VCaP (cell line): ENCODE measurements at regions not wholly inside any gene's neighbourhood (a gene's known extent, or its start where the extent isn't known, plus 50 kb on each side); places are given as distances from the start of the nearest gene placed in this dataset.

ENCODE experiments used
- H3K27ac ChIP-seq: fragments of 450-650 bp; 2 replicates; pipeline ENCODE4 v1.5.1; 2017
- TF ChIP-seq, protein P1 (sequence below): fragments of 450-650 bp; conservative IDR thresholded peaks from 2 replicates; pipeline ENCODE4 v1.5.1; 2017; ENCODE audit warnings: mild to moderate bottlenecking, moderate library complexity

DNA sequence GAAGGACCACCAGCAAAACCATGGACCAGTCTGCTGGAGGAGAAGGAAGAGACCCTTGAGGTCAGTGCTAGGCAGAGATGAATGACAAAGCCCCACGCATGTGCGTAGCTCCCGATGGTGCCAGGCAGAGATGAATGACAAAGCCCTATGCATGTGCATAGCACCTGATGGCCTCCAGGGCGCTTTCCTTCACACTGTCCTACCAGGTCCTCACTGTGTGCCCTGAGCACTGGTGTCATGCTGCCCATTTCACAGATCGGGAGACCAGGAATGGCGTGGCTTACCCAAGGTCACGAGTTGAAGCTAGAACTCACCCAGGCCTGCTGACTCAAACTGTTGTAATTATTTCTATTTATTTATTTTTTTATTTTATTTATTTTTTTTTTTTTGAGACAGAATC is 149.6 kb downstream of the KATNIP start:
- no peak overlapping the region for H3K27ac ChIP-seq
- TF ChIP-seq, protein P1, sequence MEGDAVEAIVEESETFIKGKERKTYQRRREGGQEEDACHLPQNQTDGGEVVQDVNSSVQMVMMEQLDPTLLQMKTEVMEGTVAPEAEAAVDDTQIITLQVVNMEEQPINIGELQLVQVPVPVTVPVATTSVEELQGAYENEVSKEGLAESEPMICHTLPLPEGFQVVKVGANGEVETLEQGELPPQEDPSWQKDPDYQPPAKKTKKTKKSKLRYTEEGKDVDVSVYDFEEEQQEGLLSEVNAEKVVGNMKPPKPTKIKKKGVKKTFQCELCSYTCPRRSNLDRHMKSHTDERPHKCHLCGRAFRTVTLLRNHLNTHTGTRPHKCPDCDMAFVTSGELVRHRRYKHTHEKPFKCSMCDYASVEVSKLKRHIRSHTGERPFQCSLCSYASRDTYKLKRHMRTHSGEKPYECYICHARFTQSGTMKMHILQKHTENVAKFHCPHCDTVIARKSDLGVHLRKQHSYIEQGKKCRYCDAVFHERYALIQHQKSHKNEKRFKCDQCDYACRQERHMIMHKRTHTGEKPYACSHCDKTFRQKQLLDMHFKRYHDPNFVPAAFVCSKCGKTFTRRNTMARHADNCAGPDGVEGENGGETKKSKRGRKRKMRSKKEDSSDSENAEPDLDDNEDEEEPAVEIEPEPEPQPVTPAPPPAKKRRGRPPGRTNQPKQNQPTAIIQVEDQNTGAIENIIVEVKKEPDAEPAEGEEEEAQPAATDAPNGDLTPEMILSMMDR: no peak

DNA sequence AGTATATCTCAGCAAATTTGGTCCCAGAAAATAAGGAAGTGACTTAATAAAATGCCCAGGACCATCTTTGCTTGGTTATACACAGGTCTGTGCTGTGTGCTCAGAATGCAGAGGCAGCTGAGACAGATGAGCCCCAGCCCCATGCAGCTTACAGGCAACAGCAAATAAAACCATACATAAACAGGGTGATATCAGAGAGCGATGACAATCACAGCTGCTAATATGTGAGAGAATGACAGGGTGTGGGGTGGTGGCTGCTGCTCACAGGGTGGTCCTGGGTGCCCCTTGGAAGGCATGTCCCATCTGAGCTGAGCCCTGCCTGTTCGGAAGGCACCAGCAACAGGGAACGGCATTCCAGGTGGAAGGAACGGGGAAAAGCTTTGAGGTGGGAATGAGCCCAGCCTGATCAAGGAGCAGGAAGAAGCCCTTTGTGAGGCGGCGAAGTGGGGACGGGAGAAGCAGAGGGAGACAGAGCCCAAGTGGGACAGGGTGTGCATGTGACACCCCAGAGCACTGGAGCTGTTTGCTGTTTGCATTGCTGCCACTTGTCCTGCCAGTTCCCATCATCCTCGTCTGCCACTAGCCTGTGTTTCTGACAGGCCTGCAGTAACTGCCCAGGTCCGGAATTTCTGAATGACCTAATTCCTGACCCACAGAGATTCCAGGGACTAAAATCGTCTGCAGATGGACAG is 150.5 kb downstream of the KATNIP start:
- H3K27ac ChIP-seq: no peak overlapping the region
- TF ChIP-seq, protein P1: no peak

DNA sequence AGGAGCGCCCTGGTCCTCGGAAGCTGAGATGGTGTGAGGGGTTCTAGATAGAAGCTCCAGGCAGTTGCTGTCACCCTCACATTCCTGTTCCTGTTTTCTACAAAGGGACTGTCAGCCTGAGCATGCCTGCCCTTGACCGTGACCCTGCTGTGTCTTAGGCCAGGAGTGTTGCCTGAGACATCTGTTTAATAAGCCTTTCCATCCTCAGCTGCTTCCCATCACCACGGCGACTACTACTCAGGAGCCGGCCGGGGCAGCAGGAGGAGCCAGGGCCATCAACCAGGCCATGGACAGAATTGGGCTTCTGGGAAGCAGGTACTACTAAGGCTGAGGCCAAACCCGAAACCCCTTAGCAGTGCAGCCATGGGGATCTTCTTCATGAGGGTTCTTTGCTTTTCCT is 151.4 kb downstream of the KATNIP start:
- TF ChIP-seq, protein P1: no peak

DNA sequence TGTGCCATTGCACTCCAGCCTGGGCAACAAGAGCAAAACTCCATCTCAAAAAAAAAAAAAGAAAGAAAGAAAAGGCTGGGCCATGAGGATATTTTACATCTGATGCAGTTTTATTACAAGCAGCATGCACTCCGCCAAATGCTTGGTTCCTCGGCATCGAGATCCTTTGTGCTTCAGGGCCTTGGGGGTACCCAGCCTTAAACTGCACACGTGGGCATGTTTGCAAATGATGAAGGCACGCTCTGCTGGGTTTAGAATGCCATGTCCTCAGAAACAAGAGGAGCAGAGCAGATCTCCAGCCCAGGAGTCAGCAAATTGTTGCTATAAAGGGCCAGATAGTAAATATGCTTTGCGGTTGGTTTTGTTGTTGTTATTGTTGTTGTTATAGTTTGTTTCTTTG is 153.2 kb downstream of the KATNIP start:
- 0 out of 2 replicates have a peak overlapping the region, but pooled peaks have one; percentile 11 for H3K27ac ChIP-seq
- TF ChIP-seq, protein P1: no peak

More for the DNA sequence above, 151.4 kb downstream of the KATNIP start:
- H3K27ac ChIP-seq: no peak overlapping the region

DNA sequence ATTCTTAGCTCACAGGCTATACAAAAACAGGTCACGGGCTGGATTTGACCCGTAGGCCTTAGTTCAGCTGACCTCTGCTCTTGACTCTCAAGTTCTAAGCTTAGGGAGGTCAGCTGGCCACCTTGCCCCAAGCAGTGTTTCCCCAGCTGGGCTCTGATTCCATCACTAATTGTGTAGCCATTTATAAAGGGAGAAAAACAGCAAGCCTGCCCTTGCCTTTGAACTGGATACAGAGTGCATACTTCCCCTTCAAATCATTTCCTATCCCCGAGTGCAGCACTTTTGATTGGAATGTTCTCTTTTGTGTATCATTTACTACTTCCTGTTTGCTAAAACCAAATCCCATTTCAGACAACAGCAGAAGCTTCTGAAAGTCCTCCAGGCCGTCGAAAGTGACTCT is 153.6 kb downstream of the KATNIP start:
- TF ChIP-seq, protein P1: no peak
- 0 out of 2 replicates have a peak overlapping the region, but pooled peaks have one; percentile 11 for H3K27ac ChIP-seq

DNA sequence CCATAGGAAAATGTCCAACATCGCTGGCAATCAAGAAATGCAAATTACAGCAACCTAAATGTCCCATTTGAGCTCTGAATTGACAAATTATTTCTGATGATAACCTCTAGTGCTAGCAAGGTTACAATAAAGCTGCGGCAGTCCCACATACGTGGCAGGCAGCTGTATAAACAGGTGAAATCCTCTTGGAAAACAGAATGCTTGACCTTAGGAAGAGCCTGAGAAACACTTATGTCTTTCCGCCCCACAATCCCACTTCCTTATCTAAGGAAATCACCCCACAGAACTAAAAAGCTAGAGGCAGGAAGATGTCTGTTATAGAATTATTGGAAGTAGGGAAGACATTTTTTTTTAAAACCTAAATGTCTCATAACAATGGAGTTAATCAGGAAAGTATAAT is 154.3 kb downstream of the KATNIP start:
- H3K27ac ChIP-seq: no peak overlapping the region
- TF ChIP-seq, protein P1: no peak

GRCh38 chr16:27706156-27706865 is 156.4 kb downstream of the KATNIP start:
- TF ChIP-seq, protein P1: no peak
- H3K27ac ChIP-seq: no peak overlapping the region
